Esophagus squamous epithelium (tissue), 5 donors: ENCODE measurements at regions not wholly inside any gene's neighbourhood (a gene's known extent, or its start where the extent isn't known, plus 50 kb on each side); places are given as distances from the start of the nearest gene placed in this dataset.
"Not testable (repeated sequence)": the region's sequence is repeated elsewhere in the genome, so short reads cannot be mapped to it uniquely, and the experiment has no call there.

Experiments
- DNase-seq: peaks from one replicate; lab custom pipeline; 2025; lab: John Stamatoyannopoulos, UW
- H3K27ac ChIP-seq, 4 donors: fragments of 200-600 bp; sonication (generic); one replicate each; pipeline ENCODE4 v1.5.1; 2016 to 2019; ENCODE audit warnings: mild to moderate bottlenecking in 1 of 4
- H3K27me3 ChIP-seq, 4 donors: fragments of 200-600 bp; sonication (generic); 1 replicate in 3 of 4; 2 replicates in 1 of 4; pipeline versions ENCODE4 v1.5.1 to v1.6.0; 2017 to 2021; ENCODE audit warnings: antibody characterized with exemption in 1 of 4
- H3K36me3 ChIP-seq, 3 donors: fragments of 200-600 bp; sonication (generic); one replicate each; pipeline ENCODE4 v1.5.1; 2016 to 2019
- H3K4me1 ChIP-seq, 3 donors: fragments of 200-600 bp; sonication (generic); one replicate each; pipeline ENCODE4 v1.5.1; 2017 to 2019
- H3K4me3 ChIP-seq, 4 donors: fragments of 200-600 bp; sonication (generic); 1 replicate in 3 of 4; 2 replicates in 1 of 4; pipeline ENCODE4 v1.5.1; 2016 to 2019; ENCODE audit warnings: mild to moderate bottlenecking in 2 of 4, moderate library complexity in 1 of 4
- H3K9me3 ChIP-seq, 3 donors: fragments of 200-600 bp; sonication (generic); one replicate each; pipeline ENCODE4 v1.5.1; 2016 to 2019
- POLR2A ChIP-seq, 4 donors: fragments of 450-650 bp; IDR thresholded peaks; one replicate each; pipeline ENCODE4 v1.6.1; 2017; ENCODE audit warnings: antibody characterized with exemption in 4 of 4, mild to moderate bottlenecking in 4 of 4, moderate library complexity in 3 of 4
- WGBS, 2 donors: methylation state at CpG; one replicate each; pipeline ENCODE4 v1.1.5; 2018; 5-methylcytosine and 5-hydroxymethylcytosine counted together
- intact Hi-C: fragments of 100-400 bp; cut with DNase I; formaldehyde crosslinking; loops from one replicate; pipeline ENCODE4 v1.15.0; 2022
- TF ChIP-seq, protein P1 (sequence below), 6 experiments: fragments of 450-650 bp in 4 of 6; fragments of 200-600 bp in 2 of 6; sonication (generic) in 2 of 6; IDR thresholded peaks; one replicate each; pipeline ENCODE4 v1.5.1; 2016 to 2019; ENCODE audit warnings: antibody characterized with exemption in 6 of 6, mild to moderate bottlenecking in 4 of 6, moderate library complexity in 4 of 6
- donor health status: DM: yes; HTN: yes; CAD: no.

DNA sequence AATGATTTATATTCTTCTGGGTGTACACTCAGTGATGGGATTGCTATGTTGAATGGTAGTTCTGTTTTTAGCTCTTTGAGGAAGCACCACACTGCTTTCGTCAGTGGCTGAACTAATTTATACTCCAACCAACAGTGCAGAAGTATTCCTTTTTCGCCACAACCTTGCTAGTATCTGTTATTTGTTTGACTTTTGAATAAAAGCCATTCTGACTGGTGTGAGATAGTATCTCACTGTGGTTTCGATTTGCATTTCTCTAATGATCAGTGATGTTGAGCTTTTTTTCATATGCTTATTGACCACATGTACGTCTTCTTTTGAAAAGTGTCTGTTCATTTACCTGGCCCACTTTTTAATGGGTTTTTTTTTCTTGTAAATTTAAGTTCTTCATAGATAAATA is 583.8 kb upstream of the ARID1B start:
- H3K27ac ChIP-seq: no peak overlapping the region
- H3K4me1 ChIP-seq: peaks cover 0 to 13% (median 0%) of the 10 kb centered on the region in 3 donors
- TF ChIP-seq, protein P1, sequence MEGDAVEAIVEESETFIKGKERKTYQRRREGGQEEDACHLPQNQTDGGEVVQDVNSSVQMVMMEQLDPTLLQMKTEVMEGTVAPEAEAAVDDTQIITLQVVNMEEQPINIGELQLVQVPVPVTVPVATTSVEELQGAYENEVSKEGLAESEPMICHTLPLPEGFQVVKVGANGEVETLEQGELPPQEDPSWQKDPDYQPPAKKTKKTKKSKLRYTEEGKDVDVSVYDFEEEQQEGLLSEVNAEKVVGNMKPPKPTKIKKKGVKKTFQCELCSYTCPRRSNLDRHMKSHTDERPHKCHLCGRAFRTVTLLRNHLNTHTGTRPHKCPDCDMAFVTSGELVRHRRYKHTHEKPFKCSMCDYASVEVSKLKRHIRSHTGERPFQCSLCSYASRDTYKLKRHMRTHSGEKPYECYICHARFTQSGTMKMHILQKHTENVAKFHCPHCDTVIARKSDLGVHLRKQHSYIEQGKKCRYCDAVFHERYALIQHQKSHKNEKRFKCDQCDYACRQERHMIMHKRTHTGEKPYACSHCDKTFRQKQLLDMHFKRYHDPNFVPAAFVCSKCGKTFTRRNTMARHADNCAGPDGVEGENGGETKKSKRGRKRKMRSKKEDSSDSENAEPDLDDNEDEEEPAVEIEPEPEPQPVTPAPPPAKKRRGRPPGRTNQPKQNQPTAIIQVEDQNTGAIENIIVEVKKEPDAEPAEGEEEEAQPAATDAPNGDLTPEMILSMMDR (IDR thresholded peaks at IDR 0.05): no peak
- TF ChIP-seq POLR2A (IDR thresholded peaks at IDR 0.05): no peak
- WGBS, 2 donors: 80 to 90% methylated on average over 4 of the region's 4 CpGs
- no peak for DNase-seq
- no peaks in the 10 kb centered on the region for H3K36me3 ChIP-seq
- intact Hi-C loops: no loop called here
- H3K4me3 ChIP-seq: no peak overlapping the region
- no peaks in the 10 kb centered on the region for H3K27me3 ChIP-seq
- no peaks in the 10 kb centered on the region for H3K9me3 ChIP-seq

DNA sequence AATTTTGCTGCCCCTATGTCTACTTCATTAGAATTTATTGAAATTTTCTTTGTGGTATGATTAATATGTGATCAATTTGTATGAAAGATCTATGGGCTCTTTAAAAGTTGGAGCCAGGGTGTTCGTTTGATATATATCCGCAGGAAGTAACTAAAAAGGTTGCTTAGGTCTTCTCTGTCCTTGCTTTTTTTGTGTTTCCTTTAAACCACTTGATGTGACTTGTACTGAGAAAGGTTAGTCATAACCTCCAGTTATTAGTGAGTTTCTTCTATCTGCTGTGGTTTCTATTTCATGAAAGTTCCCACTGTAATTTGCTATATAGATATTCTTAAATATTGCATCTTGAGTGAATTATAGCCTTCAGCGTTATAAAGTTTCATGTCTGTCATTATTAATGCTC is 585.3 kb upstream of the ARID1B start:
- Histone ChIP-seq H3K9me3 (no peaks in the 10 kb centered on the region), H3K36me3 (no peaks in the 10 kb centered on the region), H3K4me3 (no peak overlapping the region), H3K4me1 (peaks cover 0 to 7% (median 0%) of the 10 kb centered on the region in 3 donors), H3K27ac (no peak overlapping the region), H3K27me3 (no peaks in the 10 kb centered on the region)
- no peak for DNase-seq
- intact Hi-C loops: no loop called here
- TF ChIP-seq, protein P1 (IDR thresholded peaks at IDR 0.05): no peak
- no peak for TF ChIP-seq POLR2A (IDR thresholded peaks at IDR 0.05)
- 12 to 25% methylated on average over 3 of the region's 3 CpGs for WGBS, 2 donors

DNA sequence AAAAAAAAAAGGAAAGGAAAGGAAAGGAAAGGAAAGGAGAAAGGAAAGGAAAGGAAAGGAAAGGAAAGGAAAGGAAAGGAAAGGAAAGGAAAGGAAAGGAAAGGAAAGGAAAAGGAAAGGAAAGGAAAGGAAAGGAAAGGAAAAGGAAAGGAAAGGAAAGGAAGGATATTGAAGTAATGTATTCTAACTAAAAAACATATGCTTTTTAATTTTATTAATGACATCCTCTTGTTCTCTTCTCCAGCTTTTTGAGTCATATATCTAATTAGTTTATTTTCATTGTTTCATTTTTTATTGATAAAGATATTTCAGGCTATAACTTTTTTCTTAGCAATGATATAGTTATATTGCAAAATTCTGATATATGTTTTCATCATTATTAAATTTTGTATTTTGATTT is 585.8 kb upstream of the ARID1B start:
- H3K9me3 ChIP-seq, H3K36me3 ChIP-seq, DNase-seq, H3K4me1 ChIP-seq, intact Hi-C loops, H3K27ac ChIP-seq, H3K4me3 ChIP-seq, H3K27me3 ChIP-seq: not testable (repeated sequence)

DNA sequence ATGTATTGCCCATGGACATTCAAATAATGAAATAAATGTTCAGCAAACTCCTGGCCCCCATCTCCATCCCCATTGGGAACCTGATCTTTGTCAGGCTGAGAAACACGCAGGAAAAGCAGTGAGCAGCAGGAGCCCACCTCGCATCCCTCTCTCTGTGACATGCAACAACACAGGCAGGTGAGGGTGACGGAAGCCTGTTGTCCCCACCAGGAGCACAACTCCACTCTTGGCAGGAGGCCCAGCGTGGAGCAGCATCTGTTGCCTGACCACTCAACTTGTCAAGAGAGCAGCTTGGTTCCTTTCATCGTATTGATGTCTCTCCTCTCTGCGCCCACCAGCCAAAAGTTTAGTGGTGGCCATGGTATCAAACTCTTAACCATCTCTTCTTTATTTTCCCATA is 586.9 kb upstream of the ARID1B start:
- 80 to 88% methylated on average over 6 of the region's 6 CpGs for WGBS, 2 donors
- no peak for DNase-seq

GRCh38 chr6:156189714-156190113 is 587.5 kb upstream of the ARID1B start:
- H3K9me3 ChIP-seq: no peaks in the 10 kb centered on the region
- TF ChIP-seq POLR2A (IDR thresholded peaks at IDR 0.05): no peak
- TF ChIP-seq, protein P1 (IDR thresholded peaks at IDR 0.05): no peak
- peaks cover 0 to 5% (median 0%) of the 10 kb centered on the region in 3 donors for H3K4me1 ChIP-seq
- H3K4me3 ChIP-seq: no peak overlapping the region
- H3K27ac ChIP-seq: no peak overlapping the region
- DNase-seq: no peak
- H3K36me3 ChIP-seq: no peaks in the 10 kb centered on the region
- no peaks in the 10 kb centered on the region for H3K27me3 ChIP-seq
- intact Hi-C loops: no loop called here

More for the DNA sequence above, 586.9 kb upstream of the ARID1B start:
- Histone ChIP-seq H3K9me3 (no peaks in the 10 kb centered on the region), H3K4me1 (peaks cover 0 to 5% (median 0%) of the 10 kb centered on the region in 3 donors), H3K27ac (no peak overlapping the region), H3K27me3 (no peaks in the 10 kb centered on the region), H3K4me3 (no peak overlapping the region), H3K36me3 (no peaks in the 10 kb centered on the region)
- TF ChIP-seq, protein P1 (IDR thresholded peaks at IDR 0.05): no peak
- no peak for TF ChIP-seq POLR2A (IDR thresholded peaks at IDR 0.05)
- intact Hi-C loops: no loop called here

GRCh38 chr6:156189195-156189594 is 588.0 kb upstream of the ARID1B start:
- intact Hi-C loops: no loop called here
- Histone ChIP-seq H3K27ac (no peak overlapping the region), H3K4me1 (peaks cover 0 to 5% (median 0%) of the 10 kb centered on the region in 3 donors), H3K27me3 (no peaks in the 10 kb centered on the region), H3K9me3 (no peaks in the 10 kb centered on the region), H3K36me3 (no peaks in the 10 kb centered on the region), H3K4me3 (no peak overlapping the region)
- DNase-seq: no peak
- TF ChIP-seq, protein P1 (IDR thresholded peaks at IDR 0.05): no peak
- no peak for TF ChIP-seq POLR2A (IDR thresholded peaks at IDR 0.05)
- 55 to 60% methylated on average over 2 of the region's 2 CpGs for WGBS, 2 donors
